ENCODE measurements at regions not wholly inside any gene's neighbourhood (a gene's known extent, or its start where the extent isn't known, plus 50 kb on each side); places are given as distances from the start of the nearest gene placed in this dataset.
"Not testable (repeated sequence)": the region's sequence is repeated elsewhere in the genome, so short reads cannot be mapped to it uniquely, and the experiment has no call there.

DNA sequence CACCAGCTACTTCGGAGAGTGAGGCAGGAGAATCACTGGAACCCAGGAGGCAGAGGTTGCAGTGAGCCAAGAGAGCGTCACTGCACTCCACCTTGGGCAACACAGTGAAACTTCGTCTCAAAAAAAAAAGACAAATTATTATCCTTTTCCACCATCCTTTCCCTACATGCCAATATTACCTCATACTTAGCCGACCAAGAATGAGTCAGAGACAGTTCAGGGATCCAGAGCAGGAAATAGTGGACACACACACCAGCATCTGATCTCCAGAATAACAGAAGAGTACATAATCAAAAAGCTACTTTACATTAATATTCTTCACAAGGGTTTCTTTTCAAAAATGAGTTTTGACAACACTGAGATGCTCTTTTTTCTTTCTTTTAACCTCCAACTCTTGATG, 185.4 kb downstream of the KDM5D start:
- ATAC-seq (no peak), DNase-seq (no peak)
- Histone ChIP-seq H3K4me3 (ENCODE audit: low read length) (no peak overlapping the region), H3K27me3 (ENCODE audit: control insufficient read depth in 2 of 2, insufficient read depth in 2 of 2, low read length in 2 of 2) (no peaks in the 10 kb centered on the region), H3K4me1 (ENCODE audit: control insufficient read depth in 2 of 2, insufficient read depth in 2 of 2, low read length in 2 of 2) (no peaks in the 10 kb centered on the region), H3K27ac (ENCODE audit: low read depth, low read length) (no peak overlapping the region), H3K9me3 (ENCODE audit: control insufficient read depth in 2 of 3, low read length in 3 of 3) (no peaks in the 10 kb centered on the region), H3K36me3 (ENCODE audit: control insufficient read depth in 2 of 3, insufficient read depth in 3 of 3, low read length in 3 of 3) (no peaks in the 10 kb centered on the region)
- intact Hi-C loops (cut with micrococcal nuclease): no loop called here
- H3K36me3 Mint-ChIP-seq: no peaks in the 10 kb centered on the region
- H3K4me1 Mint-ChIP-seq: no peaks in the 10 kb centered on the region
- H3K27ac Mint-ChIP-seq: no peak overlapping the region
- no peaks in the 10 kb centered on the region for H3K9me3 Mint-ChIP-seq
- H3K27me3 Mint-ChIP-seq: no peaks in the 10 kb centered on the region
- CTCF ChIA-PET: no interaction called here
- no peak overlapping the region for H3K4me3 Mint-ChIP-seq
- POLR2A ChIA-PET: no interaction called here

GRCh38 chrY:19549671-19550466, 194.7 kb downstream of the KDM5D start:
- Histone ChIP-seq H3K27ac (ENCODE audit: low read depth, low read length) (no peak overlapping the region), H3K4me1 (ENCODE audit: control insufficient read depth in 2 of 2, insufficient read depth in 2 of 2, low read length in 2 of 2) (no peaks in the 10 kb centered on the region), H3K27me3 (ENCODE audit: control insufficient read depth in 2 of 2, insufficient read depth in 2 of 2, low read length in 2 of 2) (no peaks in the 10 kb centered on the region), H3K9me3 (ENCODE audit: control insufficient read depth in 2 of 3, low read length in 3 of 3) (no peaks in the 10 kb centered on the region), H3K36me3 (ENCODE audit: control insufficient read depth in 2 of 3, insufficient read depth in 3 of 3, low read length in 3 of 3) (no peaks in the 10 kb centered on the region), H3K4me3 (ENCODE audit: low read length) (no peak overlapping the region)
- Mint-ChIP-seq H3K4me1 (peaks cover 0 to 4% (median 0%) of the 10 kb centered on the region in 7 donors), H3K4me3 (peak overlapping the region in 1 of 10 donors; percentile 46), H3K27me3 (peaks cover 0 to 2% (median 0%) of the 10 kb centered on the region in 5 donors), H3K36me3 (no peaks in the 10 kb centered on the region), H3K9me3 (no peaks in the 10 kb centered on the region), H3K27ac (no peak overlapping the region)
- ChIA-PET POLR2A (no interaction called here), CTCF (interaction anchor here (0.6 kb wide), 1 partner anchor 1372 kb away, joined by 3 read pairs; no protein-coding TSS in a partner anchor)
- intact Hi-C loops (cut with micrococcal nuclease): no loop called here
- DNase-seq (peak in 1 of 9 donors; percentile 3), ATAC-seq (no peak)

- intact Hi-C loops (cut with micrococcal nuclease): no loop called here
- H3K27me3 Mint-ChIP-seq: peaks cover 0 to 4% (median 0%) of the 10 kb centered on the region in 5 donors
- no peak overlapping the region for H3K27ac Mint-ChIP-seq
- H3K36me3 Mint-ChIP-seq: no peaks in the 10 kb centered on the region
- no peak overlapping the region for H3K4me3 ChIP-seq (ENCODE audit: low read length)
- H3K9me3 ChIP-seq (ENCODE audit: control insufficient read depth in 2 of 3, low read length in 3 of 3): no peaks in the 10 kb centered on the region
- H3K36me3 ChIP-seq (ENCODE audit: control insufficient read depth in 2 of 3, insufficient read depth in 3 of 3, low read length in 3 of 3): no peaks in the 10 kb centered on the region
- ATAC-seq: no peak
- no peaks in the 10 kb centered on the region for H3K27me3 ChIP-seq (ENCODE audit: control insufficient read depth in 2 of 2, insufficient read depth in 2 of 2, low read length in 2 of 2)
- no peaks in the 10 kb centered on the region for H3K4me1 ChIP-seq (ENCODE audit: control insufficient read depth in 2 of 2, insufficient read depth in 2 of 2, low read length in 2 of 2)
- no peaks in the 10 kb centered on the region for H3K9me3 Mint-ChIP-seq
- H3K4me3 Mint-ChIP-seq: no peak overlapping the region
- ChIA-PET CTCF (no interaction called here), POLR2A (no interaction called here)
- no peaks in the 10 kb centered on the region for H3K4me1 Mint-ChIP-seq
- no peak overlapping the region for H3K27ac ChIP-seq (ENCODE audit: low read depth, low read length)
- DNase-seq: no peak
These were observed 202.8 kb downstream of the KDM5D start for GRCh38 chrY:19541475-19542306.

DNA sequence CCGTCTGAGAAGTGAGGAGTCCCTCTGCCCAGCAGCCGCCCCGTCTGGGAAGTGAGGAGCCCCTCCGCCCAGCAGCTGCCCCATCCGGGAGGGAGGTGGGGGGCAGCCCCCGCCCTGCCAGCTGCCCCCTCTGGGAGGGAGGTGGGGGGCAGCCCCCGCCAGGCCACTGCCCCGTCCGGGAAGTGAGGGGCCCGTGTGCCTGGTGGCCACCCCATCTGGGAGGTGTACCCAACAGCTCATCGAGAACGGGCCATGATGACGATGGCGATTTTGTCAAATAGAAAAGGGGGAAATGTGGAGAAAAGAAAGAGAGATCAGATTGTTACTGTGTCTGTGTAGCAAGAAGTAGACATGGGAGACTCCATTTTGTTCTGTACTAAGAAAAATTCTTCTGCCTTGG, 208.8 kb downstream of the KDM5D start:
- H3K27ac Mint-ChIP-seq; H3K4me3 ChIP-seq (ENCODE audit: low read length); DNase-seq; CTCF ChIA-PET; H3K36me3 ChIP-seq (ENCODE audit: control insufficient read depth in 2 of 3, insufficient read depth in 3 of 3, low read length in 3 of 3); H3K9me3 Mint-ChIP-seq; H3K27ac ChIP-seq (ENCODE audit: low read depth, low read length); H3K9me3 ChIP-seq (ENCODE audit: control insufficient read depth in 2 of 3, low read length in 3 of 3); H3K27me3 ChIP-seq (ENCODE audit: control insufficient read depth in 2 of 2, insufficient read depth in 2 of 2, low read length in 2 of 2); ATAC-seq; H3K36me3 Mint-ChIP-seq; H3K4me3 Mint-ChIP-seq; H3K4me1 ChIP-seq (ENCODE audit: control insufficient read depth in 2 of 2, insufficient read depth in 2 of 2, low read length in 2 of 2); H3K4me1 Mint-ChIP-seq; intact Hi-C loops (cut with micrococcal nuclease); H3K27me3 Mint-ChIP-seq; POLR2A ChIA-PET: not testable (repeated sequence)

DNA sequence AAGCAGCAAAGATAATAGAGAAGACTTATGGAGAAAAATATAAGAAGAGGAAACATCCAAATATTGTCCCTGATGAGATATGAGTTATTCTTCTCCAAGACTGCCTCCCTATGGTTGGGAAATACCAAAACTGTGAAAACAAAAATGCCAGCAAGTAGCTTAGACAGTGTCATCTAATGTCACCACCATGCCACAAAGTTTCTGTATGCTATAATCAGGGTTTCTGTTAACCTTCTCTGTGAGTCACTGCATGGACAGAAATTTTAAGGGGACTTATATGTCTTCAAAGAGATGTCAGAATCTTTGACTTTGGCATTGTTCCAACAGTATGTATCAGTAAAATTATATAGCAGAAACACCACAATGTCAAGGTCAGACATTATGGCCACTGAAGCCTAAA, 222.6 kb downstream of the KDM5D start:
- no peaks in the 10 kb centered on the region for H3K4me1 ChIP-seq (ENCODE audit: control insufficient read depth in 2 of 2, insufficient read depth in 2 of 2, low read length in 2 of 2)
- H3K9me3 ChIP-seq (ENCODE audit: control insufficient read depth in 2 of 3, low read length in 3 of 3): no peaks in the 10 kb centered on the region
- Mint-ChIP-seq H3K9me3 (peaks cover 0 to 4% (median 0%) of the 10 kb centered on the region in 11 donors), H3K27me3 (peaks cover 0 to 2% (median 0%) of the 10 kb centered on the region in 5 donors), H3K4me1 (peaks cover 0 to 9% (median 0%) of the 10 kb centered on the region in 7 donors), H3K27ac (no peak overlapping the region), H3K36me3 (no peaks in the 10 kb centered on the region), H3K4me3 (no peak overlapping the region)
- ChIA-PET CTCF (interaction anchor here (0.6 kb wide), 1 partner anchor 1446 kb away, joined by 4 read pairs; no protein-coding TSS in a partner anchor), POLR2A (no interaction called here)
- DNase-seq: no peak
- H3K27ac ChIP-seq (ENCODE audit: low read depth, low read length): no peak overlapping the region
- no peak for ATAC-seq
- H3K4me3 ChIP-seq (ENCODE audit: low read length): no peak overlapping the region
- H3K27me3 ChIP-seq (ENCODE audit: control insufficient read depth in 2 of 2, insufficient read depth in 2 of 2, low read length in 2 of 2): no peaks in the 10 kb centered on the region
- intact Hi-C loops (cut with micrococcal nuclease): no loop called here
- no peaks in the 10 kb centered on the region for H3K36me3 ChIP-seq (ENCODE audit: control insufficient read depth in 2 of 3, insufficient read depth in 3 of 3, low read length in 3 of 3)

DNA sequence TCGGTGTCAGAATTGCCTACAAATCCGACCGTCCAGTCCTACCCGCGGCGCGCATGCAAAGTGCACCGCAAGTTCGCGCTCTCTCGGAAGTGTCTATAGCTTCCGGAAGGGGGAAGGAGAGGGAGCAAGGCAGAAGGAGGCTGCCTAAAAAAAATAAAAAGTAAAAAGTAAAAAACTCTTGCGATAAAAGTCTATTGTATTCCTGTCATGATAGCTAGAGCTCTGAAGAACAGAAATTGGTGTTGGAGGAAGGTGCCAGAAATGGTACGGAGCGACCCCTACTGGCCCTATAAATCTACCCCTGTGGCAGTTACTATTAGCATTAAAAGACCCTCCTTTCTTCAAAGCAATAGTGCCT, 241.5 kb downstream of the KDM5D start:
- no peaks in the 10 kb centered on the region for H3K36me3 ChIP-seq (ENCODE audit: control insufficient read depth in 2 of 3, insufficient read depth in 3 of 3, low read length in 3 of 3)
- H3K4me3 Mint-ChIP-seq: peak overlapping the region in 5 of 10 donors; percentile 92 to 94 (median 93)
- intact Hi-C loops (cut with micrococcal nuclease): loop anchor here (1.0 to 10.0 kb wide), 14 partner anchors 24 to 1072 kb away; partner anchors contain the start of genes EIF1AY (in 2 of the 2) and KDM5D (in 1 of the 2)
- H3K9me3 ChIP-seq (ENCODE audit: control insufficient read depth in 2 of 3, low read length in 3 of 3): no peaks in the 10 kb centered on the region
- DNase-seq (peak in 3 of 9 donors; percentile 6 to 40 (median 33)), ATAC-seq (peak; percentile 73)
- H3K27ac Mint-ChIP-seq: peak overlapping the region in 5 of 9 donors; percentile 81 to 97 (median 91)
- CTCF ChIA-PET: interaction anchor here (0.6 to 3.2 kb wide), 7 partner anchors 12 to 1250 kb away, joined by 3 to 29 read pairs (median 3); no protein-coding TSS in a partner anchor
- H3K27me3 ChIP-seq (ENCODE audit: control insufficient read depth in 2 of 2, insufficient read depth in 2 of 2, low read length in 2 of 2): no peaks in the 10 kb centered on the region
- peak overlapping the region; percentile 68 for H3K4me3 ChIP-seq (ENCODE audit: low read length)
- peak overlapping the region; percentile 72 for H3K27ac ChIP-seq (ENCODE audit: low read depth, low read length)
- H3K27me3 Mint-ChIP-seq: no peaks in the 10 kb centered on the region
- peaks cover 0 to 49% (median 16%) of the 10 kb centered on the region in 7 donors for H3K4me1 Mint-ChIP-seq
- POLR2A ChIA-PET: interaction anchor here (0.6 to 5.6 kb wide), 5 partner anchors 65 to 241 kb away, joined by 3 to 42 read pairs (median 3); partner anchors contain the start of gene KDM5D
- no peaks in the 10 kb centered on the region for H3K9me3 Mint-ChIP-seq
- H3K36me3 Mint-ChIP-seq: peaks cover 0 to 8% (median 0%) of the 10 kb centered on the region in 5 donors
- H3K4me1 ChIP-seq (ENCODE audit: control insufficient read depth in 2 of 2, insufficient read depth in 2 of 2, low read length in 2 of 2): peaks cover 11 to 22% of the 10 kb centered on the region in 2 donors
